T-helper 1 cell treated with Interleukin-12 subunit alpha and Interleukin-12 subunit beta and Interleukin-4 antibody, amounts not matched to agents 30 μg/mL and 1 μg/mL, for 36 hours (primary cell): ENCODE measurements at regions not wholly inside any gene's neighbourhood (a gene's known extent, or its start where the extent isn't known, plus 50 kb on each side); places are given as distances from the start of the nearest gene placed in this dataset.
"Not testable (repeated sequence)": the region's sequence is repeated elsewhere in the genome, so short reads cannot be mapped to it uniquely, and the experiment has no call there.

Experiments
- H3K27ac Mint-ChIP-seq: one replicate; pipeline ENCODE4 v1.8.0; 2021; ENCODE audit warnings: mild to moderate bottlenecking, mixed read lengths
- H3K27me3 Mint-ChIP-seq: one replicate; pipeline ENCODE4 v1.8.0; 2021; ENCODE audit warnings: low read depth, mixed read lengths
- H3K36me3 Mint-ChIP-seq: one replicate; pipeline ENCODE4 v1.8.0; 2021; ENCODE audit warnings: low read depth, mixed read lengths
- H3K4me1 Mint-ChIP-seq: one replicate; pipeline ENCODE4 v1.8.0; 2021; ENCODE audit warnings: low read depth, mixed read lengths
- H3K4me3 Mint-ChIP-seq: one replicate; pipeline ENCODE4 v1.8.0; 2021; ENCODE audit warnings: mild to moderate bottlenecking, moderate library complexity, mixed read lengths
- H3K9me3 Mint-ChIP-seq: one replicate; pipeline ENCODE4 v1.8.0; 2021; ENCODE audit warnings: mixed read lengths

- H3K27me3 Mint-ChIP-seq, H3K27ac Mint-ChIP-seq, H3K4me3 Mint-ChIP-seq, H3K36me3 Mint-ChIP-seq, H3K4me1 Mint-ChIP-seq: not testable (repeated sequence)
- peaks cover 35% of the 10 kb centered on the region for H3K9me3 Mint-ChIP-seq
Measured at GRCh38 chr4:49320725-49321410, 334.8 kb downstream of the CWH43 start.

GRCh38 chr4:49321511-49322300 lies 335.6 kb downstream of the CWH43 start:
- not testable (repeated sequence) for H3K27ac Mint-ChIP-seq
- H3K9me3 Mint-ChIP-seq: peaks cover 27% of the 10 kb centered on the region

GRCh38 chr4:49322610-49323572 lies 336.8 kb downstream of the CWH43 start:
- not testable (repeated sequence) for H3K27ac Mint-ChIP-seq, H3K36me3 Mint-ChIP-seq, H3K27me3 Mint-ChIP-seq, H3K4me1 Mint-ChIP-seq, H3K4me3 Mint-ChIP-seq
- peaks cover 25% of the 10 kb centered on the region for H3K9me3 Mint-ChIP-seq

More at GRCh38 chr4:49321511-49322300, 335.6 kb downstream of the CWH43 start:
- not testable (repeated sequence) for H3K4me1 Mint-ChIP-seq, H3K4me3 Mint-ChIP-seq, H3K27me3 Mint-ChIP-seq, H3K36me3 Mint-ChIP-seq

- not testable (repeated sequence) for H3K27ac Mint-ChIP-seq, H3K36me3 Mint-ChIP-seq, H3K4me3 Mint-ChIP-seq, H3K4me1 Mint-ChIP-seq, H3K27me3 Mint-ChIP-seq
- peaks cover 25% of the 10 kb centered on the region for H3K9me3 Mint-ChIP-seq
Measured at GRCh38 chr4:49323573-49323940, 337.5 kb downstream of the CWH43 start.
